Suprapubic skin (tissue), 3 donors: ENCODE measurements at regions not wholly inside any gene's neighbourhood (a gene's known extent, or its start where the extent isn't known, plus 50 kb on each side); places are given as distances from the start of the nearest gene placed in this dataset.

Experiments
- CTCF ChIP-seq, 2 donors: fragments of 200-600 bp in 1 of 2; fragments of 450-650 bp in 1 of 2; sonication (generic) in 1 of 2; IDR thresholded peaks; one replicate each; pipeline ENCODE4 v1.5.1; 2016 to 2019; ENCODE audit warnings: antibody characterized with exemption in 2 of 2, mild to moderate bottlenecking in 1 of 2, moderate library complexity in 1 of 2
- POLR2A ChIP-seq, 2 donors: fragments of 450-650 bp; IDR thresholded peaks; one replicate each; pipeline ENCODE4 v1.6.1; 2017; ENCODE audit warnings: antibody characterized with exemption in 2 of 2, mild to moderate bottlenecking in 2 of 2, moderate library complexity in 2 of 2

DNA sequence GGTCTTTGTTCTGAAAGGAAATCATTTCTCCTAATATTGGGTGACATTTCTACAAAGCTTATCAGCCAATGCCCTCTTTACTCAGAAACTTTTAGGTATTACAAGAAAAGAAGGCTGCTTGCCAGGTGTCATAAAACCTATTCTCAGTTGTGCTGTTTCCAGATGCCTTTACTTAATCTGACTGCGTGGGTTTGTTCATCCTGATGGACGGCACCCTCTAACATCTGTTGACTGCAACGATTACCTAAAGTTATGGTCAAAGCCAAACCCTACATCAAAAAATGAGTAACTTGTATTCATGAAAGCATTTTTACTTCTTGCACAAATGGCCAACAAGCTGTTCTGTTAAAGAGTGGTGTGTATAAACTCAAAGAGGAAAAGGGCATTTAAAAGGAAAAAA is 207.7 kb upstream of the PDZRN3 start:
- TF ChIP-seq CTCF (IDR thresholded peaks at IDR 0.05), result no peak
- no peak for TF ChIP-seq POLR2A (IDR thresholded peaks at IDR 0.05)
